Gastroesophageal sphincter (tissue), 3 donors: ENCODE measurements at regions not wholly inside any gene's neighbourhood (a gene's known extent, or its start where the extent isn't known, plus 50 kb on each side); places are given as distances from the start of the nearest gene placed in this dataset.

Experiments used
- CTCF ChIP-seq, 4 experiments: fragments of 200-600 bp in 2 of 4; fragments of 450-650 bp in 2 of 4; sonication (generic) in 1 of 4; IDR thresholded peaks; one replicate each; pipeline ENCODE4 v1.5.1; 2017 to 2019; ENCODE audit warnings: antibody characterized with exemption in 4 of 4, mild to moderate bottlenecking in 2 of 4, moderate library complexity in 2 of 4
- EP300 ChIP-seq: sonication (generic); formaldehyde crosslinking; IDR thresholded peaks from one replicate; pipeline ENCODE4 v1.6.1; 2017; ENCODE audit warnings: antibody characterized with exemption, mild to moderate bottlenecking
- POLR2AphosphoS5 ChIP-seq: sonication (generic); formaldehyde crosslinking; IDR thresholded peaks from one replicate; pipeline ENCODE4 v1.6.1; 2017; ENCODE audit warnings: antibody characterized with exemption

GRCh38 chr16:22710326-22710725 is 103.6 kb upstream of the HS3ST2 start:
- TF ChIP-seq CTCF (IDR thresholded peaks at IDR 0.05) = no peak
- TF ChIP-seq EP300 = no peak
- no peak for TF ChIP-seq POLR2AphosphoS5
